ENCODE measurements at regions not wholly inside any gene's neighbourhood (a gene's known extent, or its start where the extent isn't known, plus 50 kb on each side); places are given as distances from the start of the nearest gene placed in this dataset.

DNA sequence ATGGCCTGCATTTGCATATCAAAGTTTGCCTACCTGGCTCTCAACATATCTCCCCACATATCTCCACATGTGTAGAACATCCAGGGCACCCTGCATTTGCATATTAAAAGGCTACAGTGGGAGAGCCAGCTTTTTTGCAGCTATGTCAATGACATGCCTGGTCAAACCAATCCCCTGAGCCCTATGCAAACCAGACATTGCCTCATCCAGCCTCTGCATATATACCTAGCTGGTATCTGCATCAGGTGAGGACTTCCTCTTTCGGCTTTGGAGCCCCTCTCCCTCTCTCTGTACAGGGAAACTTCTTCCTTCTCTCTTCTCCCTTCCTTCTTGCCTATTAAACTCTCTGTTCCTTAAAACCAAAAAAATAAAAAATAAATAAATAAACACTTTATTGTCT, 142.7 kb upstream of the STEAP4 start:
- Histone ChIP-seq H3K27me3 (replicated peaks; ENCODE audit: insufficient read depth) (no peaks in the 10 kb centered on the region), H3K9me2 (ENCODE audit: insufficient read depth) (no peaks in the 10 kb centered on the region), H3K36me3 (ENCODE audit: low read depth) (no peaks in the 10 kb centered on the region), H3K79me2 (ENCODE audit: insufficient read depth) (no peaks in the 10 kb centered on the region), H3F3A (ENCODE audit: insufficient read depth) (no peaks in the 10 kb centered on the region), H4K20me1 (ENCODE audit: insufficient read depth) (no peaks in the 10 kb centered on the region), H3K4me2 (ENCODE audit: unreplicated experiment) (no peak overlapping the region), H2AFZ (no peak overlapping the region), H3K4me3 (no peak overlapping the region), H3K27ac (no peak overlapping the region), H3K9ac (no peak overlapping the region), H3K9me3 (ENCODE audit: low read depth) (no peaks in the 10 kb centered on the region), H3K4me1 (ENCODE audit: insufficient read depth) (no peaks in the 10 kb centered on the region)
- TF ChIP-seq EZH2 (IDR thresholded peaks at IDR 0.05; ENCODE audit: insufficient read depth, poor library complexity, severe bottlenecking) = no peak
- no peak for TF ChIP-seq EZH2phosphoT487 (IDR thresholded peaks at IDR 0.05; ENCODE audit: insufficient read depth, low read depth)
- in situ Hi-C loops (cut with MboI) = no loop called here
- no peak for DNase-seq
- WGBS, 2 experiments (ENCODE audit: low coverage in 1 of 2, low lambda C conversion rate in 2 of 2, missing lambda C conversion rate in 2 of 2) = 17 to 19% methylated on average over 1 of the region's 1 CpG

DNA sequence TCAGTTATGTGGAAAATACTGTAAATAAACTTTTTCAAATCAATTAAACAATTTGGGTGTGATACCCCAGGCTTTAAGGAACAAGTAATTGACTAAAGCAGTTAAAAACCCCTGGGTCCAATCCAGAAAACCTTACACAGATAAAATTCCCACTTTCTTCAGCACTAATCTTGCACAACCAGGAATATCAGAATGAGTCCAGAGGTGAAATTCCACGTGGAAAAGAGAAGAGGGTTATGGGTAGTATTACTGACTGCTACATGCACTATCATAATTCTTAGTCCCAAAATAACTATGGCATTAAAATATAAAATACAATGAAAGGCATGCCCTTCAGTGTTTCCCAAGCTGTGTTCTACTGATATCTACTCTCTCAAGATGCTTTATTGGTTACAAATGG, 135.7 kb upstream of the STEAP4 start:
- Histone ChIP-seq H3K27ac (no peak overlapping the region), H3K36me3 (ENCODE audit: low read depth) (no peaks in the 10 kb centered on the region), H3K9ac (no peak overlapping the region), H4K20me1 (ENCODE audit: insufficient read depth) (no peaks in the 10 kb centered on the region), H3K9me3 (ENCODE audit: low read depth) (no peaks in the 10 kb centered on the region), H3K4me1 (ENCODE audit: insufficient read depth) (no peaks in the 10 kb centered on the region), H3K4me2 (ENCODE audit: unreplicated experiment) (no peak overlapping the region), H3K4me3 (no peak overlapping the region), H3K79me2 (ENCODE audit: insufficient read depth) (no peaks in the 10 kb centered on the region), H3K27me3 (replicated peaks; ENCODE audit: insufficient read depth) (no peaks in the 10 kb centered on the region), H3F3A (ENCODE audit: insufficient read depth) (no peaks in the 10 kb centered on the region), H2AFZ (no peak overlapping the region), H3K9me2 (ENCODE audit: insufficient read depth) (no peaks in the 10 kb centered on the region)
- 0 to 8% methylated on average over 1 of the region's 1 CpG for WGBS, 2 experiments (ENCODE audit: low coverage in 1 of 2, low lambda C conversion rate in 2 of 2, missing lambda C conversion rate in 2 of 2)
- in situ Hi-C loops (cut with MboI) = no loop called here
- DNase-seq = no peak
- no peak for TF ChIP-seq EZH2 (IDR thresholded peaks at IDR 0.05; ENCODE audit: insufficient read depth, poor library complexity, severe bottlenecking)
- TF ChIP-seq EZH2phosphoT487 (IDR thresholded peaks at IDR 0.05; ENCODE audit: insufficient read depth, low read depth) = no peak

DNA sequence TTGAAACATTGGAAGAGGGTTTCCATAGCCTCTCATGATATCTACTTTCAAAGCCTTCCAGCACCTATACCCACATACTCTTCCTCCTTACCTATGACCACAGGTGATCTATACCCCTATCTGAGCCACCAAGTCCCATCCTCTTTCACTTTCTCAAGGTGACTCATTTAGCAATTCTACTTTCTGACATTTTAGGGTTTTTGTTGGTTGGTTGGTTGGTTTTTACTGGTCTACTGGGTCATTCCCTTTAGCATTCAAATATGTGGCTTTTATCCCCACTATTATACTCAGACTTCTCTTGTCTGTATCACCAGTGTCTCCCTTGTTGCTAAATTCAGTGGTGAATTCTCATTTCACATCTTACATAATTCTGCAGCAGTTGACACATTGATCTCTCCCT, 130.4 kb upstream of the STEAP4 start:
- H2AFZ ChIP-seq = no peak overlapping the region
- H3K4me1 ChIP-seq (ENCODE audit: insufficient read depth) = no peaks in the 10 kb centered on the region
- no peak for TF ChIP-seq EZH2phosphoT487 (IDR thresholded peaks at IDR 0.05; ENCODE audit: insufficient read depth, low read depth)
- TF ChIP-seq EZH2 (IDR thresholded peaks at IDR 0.05; ENCODE audit: insufficient read depth, poor library complexity, severe bottlenecking) = no peak
- no peak for DNase-seq
- no peaks in the 10 kb centered on the region for H3K9me2 ChIP-seq (ENCODE audit: insufficient read depth)
- no peaks in the 10 kb centered on the region for H3K27me3 ChIP-seq (replicated peaks; ENCODE audit: insufficient read depth)
- no peaks in the 10 kb centered on the region for H3K9me3 ChIP-seq (ENCODE audit: low read depth)
- no peaks in the 10 kb centered on the region for H4K20me1 ChIP-seq (ENCODE audit: insufficient read depth)
- no peak overlapping the region for H3K27ac ChIP-seq
- no peaks in the 10 kb centered on the region for H3F3A ChIP-seq (ENCODE audit: insufficient read depth)
- no peaks in the 10 kb centered on the region for H3K79me2 ChIP-seq (ENCODE audit: insufficient read depth)
- H3K36me3 ChIP-seq (ENCODE audit: low read depth) = no peaks in the 10 kb centered on the region
- H3K9ac ChIP-seq = no peak overlapping the region
- H3K4me2 ChIP-seq (ENCODE audit: unreplicated experiment) = no peak overlapping the region
- in situ Hi-C loops (cut with MboI) = no loop called here
- no peak overlapping the region for H3K4me3 ChIP-seq

GRCh38 chr7:88432301-88432700, 125.6 kb upstream of the STEAP4 start:
- Histone ChIP-seq H3K36me3 (ENCODE audit: low read depth) (no peaks in the 10 kb centered on the region), H3K4me3 (no peak overlapping the region), H2AFZ (no peak overlapping the region), H3K27me3 (replicated peaks; ENCODE audit: insufficient read depth) (no peaks in the 10 kb centered on the region), H3K4me1 (ENCODE audit: insufficient read depth) (no peaks in the 10 kb centered on the region), H3K27ac (no peak overlapping the region), H3K9me2 (ENCODE audit: insufficient read depth) (no peaks in the 10 kb centered on the region), H3K79me2 (ENCODE audit: insufficient read depth) (no peaks in the 10 kb centered on the region), H3K4me2 (ENCODE audit: unreplicated experiment) (no peak overlapping the region), H3K9ac (no peak overlapping the region), H3F3A (ENCODE audit: insufficient read depth) (no peaks in the 10 kb centered on the region), H3K9me3 (ENCODE audit: low read depth) (no peaks in the 10 kb centered on the region), H4K20me1 (ENCODE audit: insufficient read depth) (no peaks in the 10 kb centered on the region)
- in situ Hi-C loops (cut with MboI) = no loop called here
- no peak for DNase-seq
- no peak for TF ChIP-seq EZH2 (IDR thresholded peaks at IDR 0.05; ENCODE audit: insufficient read depth, poor library complexity, severe bottlenecking)
- no peak for TF ChIP-seq EZH2phosphoT487 (IDR thresholded peaks at IDR 0.05; ENCODE audit: insufficient read depth, low read depth)
- 26 to 34% methylated on average over 2 of the region's 2 CpGs for whole genome bisulfite sequencing, 2 experiments (ENCODE audit: low coverage in 1 of 2, low lambda C conversion rate in 2 of 2, missing lambda C conversion rate in 2 of 2)

- Histone ChIP-seq H3K4me3 (no peak overlapping the region), H4K20me1 (ENCODE audit: insufficient read depth) (no peaks in the 10 kb centered on the region), H2AFZ (no peak overlapping the region), H3K4me1 (ENCODE audit: insufficient read depth) (no peaks in the 10 kb centered on the region), H3K9me2 (ENCODE audit: insufficient read depth) (no peaks in the 10 kb centered on the region), H3K36me3 (ENCODE audit: low read depth) (no peaks in the 10 kb centered on the region), H3K4me2 (ENCODE audit: unreplicated experiment) (no peak overlapping the region), H3K9ac (no peak overlapping the region), H3K27ac (no peak overlapping the region), H3K79me2 (ENCODE audit: insufficient read depth) (no peaks in the 10 kb centered on the region), H3K9me3 (ENCODE audit: low read depth) (no peaks in the 10 kb centered on the region), H3K27me3 (replicated peaks; ENCODE audit: insufficient read depth) (no peaks in the 10 kb centered on the region), H3F3A (ENCODE audit: insufficient read depth) (no peaks in the 10 kb centered on the region)
- 10 to 14% methylated on average over 4 of the region's 4 CpGs for WGBS, 2 experiments (ENCODE audit: low coverage in 1 of 2, low lambda C conversion rate in 2 of 2, missing lambda C conversion rate in 2 of 2)
- no peak for DNase-seq
- TF ChIP-seq EZH2phosphoT487 (IDR thresholded peaks at IDR 0.05; ENCODE audit: insufficient read depth, low read depth) (no peak), EZH2 (IDR thresholded peaks at IDR 0.05; ENCODE audit: insufficient read depth, poor library complexity, severe bottlenecking) (no peak)
- in situ Hi-C loops (cut with MboI) = no loop called here
Observed at GRCh38 chr7:88431882-88432281, 125.2 kb upstream of the STEAP4 start.

Data from GM23248 (cell line).